HG03196 (cell line): ENCODE measurements at regions not wholly inside any gene's neighbourhood (a gene's known extent, or its start where the extent isn't known, plus 50 kb on each side); places are given as distances from the start of the nearest gene placed in this dataset.
"Not testable (repeated sequence)": the region's sequence is repeated elsewhere in the genome, so short reads cannot be mapped to it uniquely, and the experiment has no call there.

Experiments used
- ATAC-seq: cut with Tn5 transposase; IDR thresholded peaks from one replicate; pipeline ENCODE4 v1.9.1; 2021; ENCODE audit not compliant: unreplicated experiment

DNA sequence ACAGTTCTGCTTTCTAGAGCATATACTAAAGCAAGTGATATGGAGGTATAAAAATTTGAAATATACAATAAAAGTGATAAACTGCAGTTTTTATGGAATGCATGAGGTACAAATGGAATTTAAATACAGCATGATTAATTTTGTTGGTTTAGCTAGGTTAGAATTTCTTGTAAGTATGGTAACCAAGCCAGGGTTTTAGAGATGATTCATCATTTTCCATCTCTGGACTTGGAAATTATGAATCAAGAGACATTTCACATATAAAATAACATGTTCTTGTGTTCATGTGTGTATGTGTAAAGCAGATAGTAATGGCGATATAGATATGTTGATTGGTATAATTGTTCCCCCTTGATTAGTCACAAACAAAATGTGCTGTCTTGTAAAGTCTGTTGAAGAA, 1219.8 kb downstream of the CDH8 start:
- ATAC-seq = no peak

- ATAC-seq = no peak
Observed at GRCh38 chr16:60815865-60816264, 1220.4 kb downstream of the CDH8 start.

- ATAC-seq = no peak
Observed at GRCh38 chr16:60815033-60815432, 1221.2 kb downstream of the CDH8 start.

DNA sequence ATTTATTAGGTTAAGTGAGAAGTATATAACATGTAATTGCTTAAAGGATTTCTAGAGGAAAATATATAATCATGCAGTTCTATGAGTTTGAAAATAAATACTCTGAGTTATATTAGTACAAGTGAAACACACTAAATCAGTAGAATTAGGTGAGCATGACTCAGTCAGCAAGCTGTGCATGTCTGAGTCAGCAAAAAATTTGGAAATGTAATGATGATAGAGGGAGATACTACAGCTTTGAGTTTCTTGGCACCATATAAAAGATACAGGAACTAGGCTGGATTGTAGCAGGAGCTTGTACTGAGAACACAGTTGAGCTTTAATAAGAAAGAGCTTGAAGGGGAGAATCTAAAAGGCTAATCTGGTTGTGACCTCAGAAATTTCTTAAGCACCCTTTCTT, 1224.6 kb downstream of the CDH8 start:
- ATAC-seq = no peak

DNA sequence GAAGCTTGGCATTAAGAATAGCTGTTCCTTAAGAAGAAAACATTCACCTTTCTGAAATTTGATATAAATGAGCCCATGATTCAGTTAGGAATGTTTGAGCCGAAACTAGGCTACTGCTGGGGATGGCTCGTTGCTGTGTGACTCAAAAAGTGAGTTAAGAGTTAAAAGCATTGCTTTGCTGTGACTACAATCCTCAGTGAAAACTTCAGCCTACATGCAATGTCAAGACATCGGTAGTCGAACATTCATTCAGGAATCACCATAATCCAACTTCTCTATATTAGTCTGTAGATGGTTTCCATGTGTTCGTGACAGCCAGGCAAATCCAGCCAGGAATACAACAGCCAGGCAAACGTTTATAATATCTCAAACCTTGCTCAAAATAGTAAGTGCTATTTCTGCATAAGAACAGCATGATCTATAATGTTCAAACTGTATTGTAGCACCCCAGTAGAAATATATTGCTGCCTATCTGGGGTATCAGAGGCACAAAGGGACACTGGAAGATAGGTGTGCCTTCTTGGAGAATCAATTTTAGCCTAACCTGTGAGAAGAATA, 1225.1 kb downstream of the CDH8 start:
- no peak for ATAC-seq

DNA sequence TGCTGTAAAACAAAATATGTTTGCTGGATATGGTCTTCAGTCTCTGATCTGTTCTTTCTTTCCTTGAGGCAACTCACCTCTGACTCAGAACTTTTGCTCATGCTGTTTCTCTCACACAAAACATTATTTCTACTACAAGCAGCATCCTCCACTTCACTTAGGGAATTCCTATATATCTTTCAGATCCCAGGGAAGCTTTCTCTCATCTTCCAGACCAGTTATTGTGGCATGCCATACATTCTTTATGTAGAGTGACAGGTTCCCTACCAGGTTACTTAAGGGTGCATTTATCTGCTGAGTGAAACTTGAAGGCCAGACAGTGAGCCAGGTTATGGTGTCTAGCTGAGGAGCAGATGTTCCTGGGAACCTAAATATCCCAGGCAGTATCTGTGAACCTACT, 1226.0 kb downstream of the CDH8 start:
- ATAC-seq = no peak

GRCh38 chr16:60792437-60792836, 1243.8 kb downstream of the CDH8 start:
- ATAC-seq = no peak

GRCh38 chr16:60788631-60789030, 1247.6 kb downstream of the CDH8 start:
- ATAC-seq = no peak

GRCh38 chr16:60776281-60776680, 1260.0 kb downstream of the CDH8 start:
- no peak for ATAC-seq

DNA sequence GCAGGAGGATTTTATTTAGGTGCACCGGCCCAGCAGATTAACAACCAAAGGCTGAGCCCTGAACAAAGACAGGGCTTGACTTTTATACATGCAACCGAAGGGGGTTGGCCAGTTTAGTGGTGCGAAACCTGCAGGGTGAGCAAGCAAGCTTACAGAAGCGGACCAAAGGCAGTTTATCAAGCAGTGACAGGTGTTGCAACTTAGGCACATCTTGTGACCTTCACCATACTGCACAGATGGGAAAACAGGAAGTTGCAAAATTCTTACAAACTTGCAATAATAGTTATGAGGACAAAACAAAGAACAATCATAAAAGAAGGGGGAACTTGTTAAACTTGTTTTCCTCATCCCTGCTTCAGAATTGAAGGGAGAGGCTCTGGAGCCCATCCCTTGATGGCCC, 1265.1 kb downstream of the CDH8 start:
- no peak for ATAC-seq

- not testable (repeated sequence) for ATAC-seq
Observed at GRCh38 chr16:60770384-60770783, 1265.9 kb downstream of the CDH8 start.

DNA sequence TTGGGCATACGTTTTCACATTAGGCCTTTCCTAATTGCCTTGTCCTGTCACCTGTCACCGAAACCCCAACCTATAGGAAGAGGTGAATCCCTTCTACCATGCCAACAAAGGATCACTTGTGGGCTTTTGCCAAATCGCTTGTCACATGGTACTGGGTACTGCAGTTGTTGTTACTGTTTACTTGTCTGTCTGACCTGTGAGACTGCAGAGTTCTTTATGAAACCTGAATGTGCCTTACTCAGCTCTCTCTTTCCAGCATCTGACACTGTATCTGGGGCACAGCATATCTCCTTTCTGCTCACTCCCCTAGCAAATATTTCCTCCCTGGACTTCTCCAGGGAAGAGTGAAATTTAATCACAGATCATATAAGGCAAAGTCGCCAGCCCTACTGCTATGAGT, 1272.4 kb downstream of the CDH8 start:
- no peak for ATAC-seq

DNA sequence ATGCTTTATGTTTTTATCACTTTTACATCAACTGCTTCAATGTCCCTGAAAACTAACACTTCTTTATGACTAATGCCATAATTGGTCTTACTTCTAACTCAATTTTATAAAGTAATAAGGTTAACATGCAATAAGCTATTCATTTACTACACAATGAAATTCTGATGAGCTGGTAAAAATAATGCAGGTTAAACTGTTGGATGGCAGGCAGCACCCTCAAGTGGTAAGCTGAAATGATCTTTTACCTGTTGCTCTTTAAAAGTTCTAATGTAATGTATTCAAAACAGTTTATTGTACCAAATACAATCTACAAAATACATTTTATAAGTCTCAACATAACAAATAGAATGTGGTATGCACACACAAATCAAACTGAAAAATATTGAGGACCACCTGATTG, 1280.3 kb downstream of the CDH8 start:
- ATAC-seq = no peak

GRCh38 chr16:60748366-60748765, 1287.9 kb downstream of the CDH8 start:
- no peak for ATAC-seq

- ATAC-seq = no peak
Observed at GRCh38 chr16:60744198-60744597, 1292.0 kb downstream of the CDH8 start.

- ATAC-seq = no peak
Observed at GRCh38 chr16:60741810-60742209, 1294.4 kb downstream of the CDH8 start.

- ATAC-seq = no peak
Observed at GRCh38 chr16:60739737-60740683, 1296.2 kb downstream of the CDH8 start.

GRCh38 chr16:60731329-60732050, 1304.7 kb downstream of the CDH8 start:
- no peak for ATAC-seq

- ATAC-seq = no peak
Observed at GRCh38 chr16:60729051-60729450, 1307.2 kb downstream of the CDH8 start.

- ATAC-seq = no peak
Observed at GRCh38 chr16:60727851-60728250, 1308.4 kb downstream of the CDH8 start.

- no peak for ATAC-seq
Observed at GRCh38 chr16:60720060-60720459, 1316.2 kb downstream of the CDH8 start.

GRCh38 chr16:60717808-60718207, 1318.4 kb downstream of the CDH8 start:
- ATAC-seq = no peak
